HepG2 (cell line): ENCODE measurements at regions not wholly inside any gene's neighbourhood (a gene's known extent, or its start where the extent isn't known, plus 50 kb on each side); places are given as distances from the start of the nearest gene placed in this dataset.

Source experiments
- AGO1 ChIP-seq: fragments of 200-400 bp; formaldehyde crosslinking; IDR thresholded peaks from 2 replicates; pipeline ENCODE4 v1.6.1; 2017; ENCODE audit warnings: mild to moderate bottlenecking, low read depth, low read length, moderate library complexity; ENCODE audit not compliant: poor library complexity, severe bottlenecking
- ATF1 ChIP-seq: IDR thresholded peaks from 2 replicates; pipeline ENCODE4 v1.6.1; 2016; ENCODE audit warnings: mild to moderate bottlenecking, control low read depth
- CENPX ChIP-seq: sonication (generic); formaldehyde crosslinking; IDR thresholded peaks from 2 replicates; pipeline ENCODE4 v1.9.0; 2021; ENCODE audit warnings: mild to moderate bottlenecking, missing genetic modification reagents, moderate library complexity
- FIP1L1 ChIP-seq: fragments of 200-400 bp; formaldehyde crosslinking; IDR thresholded peaks from 2 replicates; pipeline ENCODE4 v1.6.1; 2018; ENCODE audit warnings: low read depth, mild to moderate bottlenecking, low read length, moderate library complexity, borderline replicate concordance; ENCODE audit not compliant: insufficient read depth
- FLYWCH1 ChIP-seq: sonication (generic); formaldehyde crosslinking; IDR thresholded peaks from 2 replicates; pipeline ENCODE4 v1.8.1; 2023; ENCODE audit warnings: mild to moderate bottlenecking, missing genetic modification reagents
- GABPB1 ChIP-seq: IDR thresholded peaks from 2 replicates; pipeline ENCODE4 v1.6.1; 2016; ENCODE audit warnings: mild to moderate bottlenecking, missing genetic modification reagents, moderate library complexity, missing compliant biosample characterization
- KAT7 ChIP-seq: IDR thresholded peaks from 2 replicates; pipeline ENCODE4 v1.6.1; 2018; ENCODE audit warnings: borderline replicate concordance, missing compliant biosample characterization
- KMT2A ChIP-seq: sonication (generic); formaldehyde crosslinking; IDR thresholded peaks from 2 replicates; pipeline ENCODE4 v1.4.0; 2020; ENCODE audit warnings: missing genetic modification reagents
- ZBTB26 ChIP-seq: IDR thresholded peaks from 2 replicates; pipeline ENCODE4 v1.6.1; 2016; ENCODE audit warnings: missing compliant biosample characterization, missing genetic modification reagents, borderline replicate concordance
- ZNF230 ChIP-seq: sonication (generic); formaldehyde crosslinking; IDR thresholded peaks from 2 replicates; pipeline ENCODE4 v1.4.0; 2020; ENCODE audit warnings: mild to moderate bottlenecking, missing genetic modification reagents
- ZNF367 ChIP-seq: sonication (generic); formaldehyde crosslinking; IDR thresholded peaks from 2 replicates; pipeline ENCODE4 v1.4.0; 2020; ENCODE audit warnings: missing genetic modification reagents, borderline replicate concordance
- ZNF724P ChIP-seq: sonication (generic); formaldehyde crosslinking; IDR thresholded peaks from 2 replicates; pipeline ENCODE4 v1.8.0; 2022; ENCODE audit warnings: missing genetic modification reagents, borderline replicate concordance
- ZNF816 ChIP-seq: sonication (generic); formaldehyde crosslinking; IDR thresholded peaks from 2 replicates; pipeline ENCODE4 v1.8.0; 2022; ENCODE audit warnings: missing genetic modification reagents, mild to moderate bottlenecking, borderline replicate concordance
- TF ChIP-seq, protein P1 (sequence below): sonication (generic); formaldehyde crosslinking; IDR thresholded peaks from 2 replicates; pipeline ENCODE4 v1.4.0; 2020; ENCODE audit warnings: missing genetic modification reagents
- TF ChIP-seq, protein P2 (sequence below), 2 experiments: sonication (generic) in 1 of 2; formaldehyde crosslinking in 1 of 2; IDR thresholded peaks; 2 replicates each; pipeline versions ENCODE4 v1.4.0 to v1.6.1; 2018 to 2020; ENCODE audit warnings: missing genetic modification reagents in 2 of 2, borderline replicate concordance in 1 of 2, low read depth in 1 of 2, mild to moderate bottlenecking in 1 of 2, missing biosample characterization in 1 of 2
- TF ChIP-seq, protein P3 (sequence below): sonication (generic); formaldehyde crosslinking; IDR thresholded peaks from 2 replicates; pipeline ENCODE4 v1.4.0; 2020; ENCODE audit warnings: missing genetic modification reagents

DNA sequence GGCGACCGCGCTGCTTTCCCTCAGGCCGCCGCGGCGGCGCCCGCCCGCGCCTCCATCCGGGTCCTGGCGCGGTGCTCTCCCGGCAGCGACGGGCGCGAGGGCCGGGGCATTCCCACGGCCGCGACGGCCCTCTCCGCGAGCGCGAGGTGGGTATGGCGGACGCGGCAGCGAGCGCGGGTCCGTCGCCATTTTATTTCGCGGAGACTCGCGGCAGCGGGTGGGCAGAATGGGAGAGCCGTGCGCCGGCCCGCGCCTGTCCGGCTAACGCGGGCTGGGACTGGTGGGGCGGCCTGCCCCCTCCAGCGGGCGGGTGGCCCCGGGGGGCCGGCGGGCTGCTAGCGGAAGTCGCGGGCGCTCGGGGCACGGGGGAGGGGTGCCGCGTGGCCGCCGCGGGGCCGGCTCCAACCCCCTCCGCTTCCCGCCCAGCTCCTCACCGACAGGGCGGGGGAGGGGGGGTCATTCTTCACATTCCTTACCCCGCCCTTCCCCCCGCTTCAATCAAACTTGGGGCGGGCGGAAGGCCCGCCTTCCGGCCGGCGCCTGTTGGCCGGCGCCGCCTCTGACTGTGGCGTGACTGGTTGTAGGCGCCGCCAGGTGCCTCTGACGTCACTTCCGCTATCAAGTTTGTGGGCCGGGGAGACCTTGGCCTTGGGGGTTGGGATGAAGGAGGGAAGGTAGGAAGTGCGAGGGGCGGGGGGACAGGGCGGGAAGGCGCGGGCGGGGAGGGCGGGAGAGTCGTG lies 82.1 kb downstream of the PTPDC1 start (continued):
- TF ChIP-seq, protein P1, sequence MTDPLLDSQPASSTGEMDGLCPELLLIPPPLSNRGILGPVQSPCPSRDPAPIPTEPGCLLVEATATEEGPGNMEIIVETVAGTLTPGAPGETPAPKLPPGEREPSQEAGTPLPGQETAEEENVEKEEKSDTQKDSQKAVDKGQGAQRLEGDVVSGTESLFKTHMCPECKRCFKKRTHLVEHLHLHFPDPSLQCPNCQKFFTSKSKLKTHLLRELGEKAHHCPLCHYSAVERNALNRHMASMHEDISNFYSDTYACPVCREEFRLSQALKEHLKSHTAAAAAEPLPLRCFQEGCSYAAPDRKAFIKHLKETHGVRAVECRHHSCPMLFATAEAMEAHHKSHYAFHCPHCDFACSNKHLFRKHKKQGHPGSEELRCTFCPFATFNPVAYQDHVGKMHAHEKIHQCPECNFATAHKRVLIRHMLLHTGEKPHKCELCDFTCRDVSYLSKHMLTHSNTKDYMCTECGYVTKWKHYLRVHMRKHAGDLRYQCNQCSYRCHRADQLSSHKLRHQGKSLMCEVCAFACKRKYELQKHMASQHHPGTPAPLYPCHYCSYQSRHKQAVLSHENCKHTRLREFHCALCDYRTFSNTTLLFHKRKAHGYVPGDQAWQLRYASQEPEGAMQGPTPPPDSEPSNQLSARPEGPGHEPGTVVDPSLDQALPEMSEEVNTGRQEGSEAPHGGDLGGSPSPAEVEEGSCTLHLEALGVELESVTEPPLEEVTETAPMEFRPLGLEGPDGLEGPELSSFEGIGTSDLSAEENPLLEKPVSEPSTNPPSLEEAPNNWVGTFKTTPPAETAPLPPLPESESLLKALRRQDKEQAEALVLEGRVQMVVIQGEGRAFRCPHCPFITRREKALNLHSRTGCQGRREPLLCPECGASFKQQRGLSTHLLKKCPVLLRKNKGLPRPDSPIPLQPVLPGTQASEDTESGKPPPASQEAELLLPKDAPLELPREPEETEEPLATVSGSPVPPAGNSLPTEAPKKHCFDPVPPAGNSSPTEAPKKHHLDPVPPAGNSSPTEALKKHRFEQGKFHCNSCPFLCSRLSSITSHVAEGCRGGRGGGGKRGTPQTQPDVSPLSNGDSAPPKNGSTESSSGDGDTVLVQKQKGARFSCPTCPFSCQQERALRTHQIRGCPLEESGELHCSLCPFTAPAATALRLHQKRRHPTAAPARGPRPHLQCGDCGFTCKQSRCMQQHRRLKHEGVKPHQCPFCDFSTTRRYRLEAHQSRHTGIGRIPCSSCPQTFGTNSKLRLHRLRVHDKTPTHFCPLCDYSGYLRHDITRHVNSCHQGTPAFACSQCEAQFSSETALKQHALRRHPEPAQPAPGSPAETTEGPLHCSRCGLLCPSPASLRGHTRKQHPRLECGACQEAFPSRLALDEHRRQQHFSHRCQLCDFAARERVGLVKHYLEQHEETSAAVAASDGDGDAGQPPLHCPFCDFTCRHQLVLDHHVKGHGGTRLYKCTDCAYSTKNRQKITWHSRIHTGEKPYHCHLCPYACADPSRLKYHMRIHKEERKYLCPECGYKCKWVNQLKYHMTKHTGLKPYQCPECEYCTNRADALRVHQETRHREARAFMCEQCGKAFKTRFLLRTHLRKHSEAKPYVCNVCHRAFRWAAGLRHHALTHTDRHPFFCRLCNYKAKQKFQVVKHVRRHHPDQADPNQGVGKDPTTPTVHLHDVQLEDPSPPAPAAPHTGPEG (CRISPR knock-in tag): peak; percentile 98
- no peak for TF ChIP-seq KAT7 (CRISPR knock-in tag)
- TF ChIP-seq ZNF230 (CRISPR knock-in tag): no peak
- no peak for TF ChIP-seq ZNF367 (CRISPR knock-in tag)
- no peak for TF ChIP-seq AGO1
- TF ChIP-seq, protein P2, sequence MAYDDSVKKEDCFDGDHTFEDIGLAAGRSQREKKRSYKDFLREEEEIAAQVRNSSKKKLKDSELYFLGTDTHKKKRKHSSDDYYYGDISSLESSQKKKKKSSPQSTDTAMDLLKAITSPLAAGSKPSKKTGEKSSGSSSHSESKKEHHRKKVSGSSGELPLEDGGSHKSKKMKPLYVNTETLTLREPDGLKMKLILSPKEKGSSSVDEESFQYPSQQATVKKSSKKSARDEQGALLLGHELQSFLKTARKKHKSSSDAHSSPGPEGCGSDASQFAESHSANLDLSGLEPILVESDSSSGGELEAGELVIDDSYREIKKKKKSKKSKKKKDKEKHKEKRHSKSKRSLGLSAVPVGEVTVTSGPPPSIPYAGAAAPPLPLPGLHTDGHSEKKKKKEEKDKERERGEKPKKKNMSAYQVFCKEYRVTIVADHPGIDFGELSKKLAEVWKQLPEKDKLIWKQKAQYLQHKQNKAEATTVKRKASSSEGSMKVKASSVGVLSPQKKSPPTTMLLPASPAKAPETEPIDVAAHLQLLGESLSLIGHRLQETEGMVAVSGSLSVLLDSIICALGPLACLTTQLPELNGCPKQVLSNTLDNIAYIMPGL (CRISPR knock-in tag; IDR thresholded peaks at IDR 0.05; ENCODE audit: borderline replicate concordance in 1 of 2, low read depth in 1 of 2): no peak
- TF ChIP-seq ZNF816: peak; percentile 33; the same call in 1 of the 2 replicates
- TF ChIP-seq CENPX: no peak
- TF ChIP-seq ATF1 (CRISPR knock-in tag): peak; percentile 94
- peak; percentile 94 for TF ChIP-seq GABPB1 (CRISPR knock-in tag)
- TF ChIP-seq KMT2A (CRISPR knock-in tag): peak; percentile 56; the same call in 1 of the 2 replicates
- TF ChIP-seq ZNF724P (CRISPR knock-in tag): 0 out of 2 replicates have a peak, but pooled peaks have one; percentile 10
- peak; percentile 38; the same call in 1 of the 2 replicates for TF ChIP-seq FLYWCH1 (CRISPR knock-in tag)
- TF ChIP-seq FIP1L1: no peak
- TF ChIP-seq, protein P3, sequence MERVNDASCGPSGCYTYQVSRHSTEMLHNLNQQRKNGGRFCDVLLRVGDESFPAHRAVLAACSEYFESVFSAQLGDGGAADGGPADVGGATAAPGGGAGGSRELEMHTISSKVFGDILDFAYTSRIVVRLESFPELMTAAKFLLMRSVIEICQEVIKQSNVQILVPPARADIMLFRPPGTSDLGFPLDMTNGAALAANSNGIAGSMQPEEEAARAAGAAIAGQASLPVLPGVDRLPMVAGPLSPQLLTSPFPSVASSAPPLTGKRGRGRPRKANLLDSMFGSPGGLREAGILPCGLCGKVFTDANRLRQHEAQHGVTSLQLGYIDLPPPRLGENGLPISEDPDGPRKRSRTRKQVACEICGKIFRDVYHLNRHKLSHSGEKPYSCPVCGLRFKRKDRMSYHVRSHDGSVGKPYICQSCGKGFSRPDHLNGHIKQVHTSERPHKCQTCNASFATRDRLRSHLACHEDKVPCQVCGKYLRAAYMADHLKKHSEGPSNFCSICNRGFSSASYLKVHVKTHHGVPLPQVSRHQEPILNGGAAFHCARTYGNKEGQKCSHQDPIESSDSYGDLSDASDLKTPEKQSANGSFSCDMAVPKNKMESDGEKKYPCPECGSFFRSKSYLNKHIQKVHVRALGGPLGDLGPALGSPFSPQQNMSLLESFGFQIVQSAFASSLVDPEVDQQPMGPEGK (CRISPR knock-in tag): peak; percentile 96
- TF ChIP-seq ZBTB26 (CRISPR knock-in tag): no peak
